SIG-M5 treated with dmso at 0.1 percent for 504 hours (cell line): ENCODE measurements at regions not wholly inside any gene's neighbourhood (a gene's known extent, or its start where the extent isn't known, plus 50 kb on each side); places are given as distances from the start of the nearest gene placed in this dataset.
A peak's percentile ranks its signal among the peaks of the same experiment; 100 is the strongest.

Source experiments
- DNase-seq: peaks from one replicate; lab custom pipeline; 2025; ENCODE audit not compliant: unreplicated experiment; lab: John Stamatoyannopoulos, UW

DNA sequence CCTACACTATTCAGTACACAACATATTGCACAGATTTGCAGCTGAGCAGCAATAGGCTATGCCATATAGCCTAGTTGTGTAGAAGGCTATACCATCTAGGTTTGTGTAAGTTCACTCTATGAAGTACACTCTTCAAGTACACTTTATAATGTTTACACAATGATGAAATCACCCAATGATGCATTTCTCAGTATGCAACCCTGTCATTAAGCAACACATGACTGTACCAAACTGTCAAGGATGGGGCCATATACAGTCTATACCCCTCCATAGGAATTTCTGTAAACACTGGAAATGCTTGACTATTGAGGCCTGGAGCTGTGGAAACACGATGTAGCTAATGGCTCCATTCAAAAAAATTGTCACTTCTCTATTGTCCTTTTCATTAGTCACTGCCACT, 535.4 kb downstream of the EPM2A start:
- peak; percentile 4 for DNase-seq

DNA sequence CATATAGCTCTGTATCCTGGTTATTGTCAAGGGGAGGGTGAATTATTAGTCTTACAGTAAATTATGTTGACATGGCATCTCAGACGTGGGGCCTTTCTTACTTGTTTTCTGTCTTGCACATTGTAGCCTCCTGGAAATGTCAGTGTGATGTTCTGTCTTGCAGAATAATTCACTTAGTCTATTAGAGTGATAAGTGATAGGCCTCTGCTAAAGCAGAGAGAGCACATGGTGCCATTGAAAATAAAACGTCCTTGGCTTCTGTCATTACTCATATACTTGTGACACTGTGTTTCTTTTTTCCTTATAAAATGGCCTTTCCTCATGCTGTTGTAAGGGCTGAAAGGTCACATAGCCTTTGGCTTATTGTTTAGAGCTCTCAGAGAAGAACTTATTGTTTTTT, 531.0 kb downstream of the EPM2A start:
- no peak for DNase-seq

DNA sequence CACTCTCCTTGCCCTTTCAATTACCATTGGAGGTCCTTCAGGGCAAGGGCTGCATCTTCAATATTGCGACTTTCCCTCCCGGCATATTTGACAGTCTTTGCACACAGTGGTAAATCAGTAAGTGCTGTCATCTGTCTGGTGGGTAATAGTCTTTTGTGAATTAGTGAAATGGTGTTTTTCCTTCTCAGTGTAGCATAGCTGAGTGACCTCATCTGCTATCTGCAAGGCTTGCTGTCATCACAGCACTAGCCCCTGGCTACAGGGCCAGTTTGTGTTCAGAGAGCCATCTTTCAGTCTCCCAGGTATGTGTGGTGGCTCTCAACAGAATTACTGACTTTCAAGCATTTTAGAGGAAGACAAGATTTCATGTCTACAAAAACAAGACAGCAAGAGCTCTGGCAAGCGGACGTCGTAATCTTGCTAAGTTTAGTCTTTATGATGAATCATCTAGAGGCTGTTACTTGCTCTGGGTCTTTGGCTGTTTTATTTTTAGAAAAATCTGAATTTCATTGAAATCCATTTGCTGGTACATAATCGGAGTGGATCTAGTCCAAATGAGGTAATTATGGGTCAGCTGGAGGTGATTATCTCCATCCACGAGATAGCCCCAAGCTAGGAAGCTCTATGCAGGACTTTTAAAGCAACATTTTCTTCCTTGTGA, 528.9 kb downstream of the EPM2A start:
- DNase-seq: peak; percentile 29

DNA sequence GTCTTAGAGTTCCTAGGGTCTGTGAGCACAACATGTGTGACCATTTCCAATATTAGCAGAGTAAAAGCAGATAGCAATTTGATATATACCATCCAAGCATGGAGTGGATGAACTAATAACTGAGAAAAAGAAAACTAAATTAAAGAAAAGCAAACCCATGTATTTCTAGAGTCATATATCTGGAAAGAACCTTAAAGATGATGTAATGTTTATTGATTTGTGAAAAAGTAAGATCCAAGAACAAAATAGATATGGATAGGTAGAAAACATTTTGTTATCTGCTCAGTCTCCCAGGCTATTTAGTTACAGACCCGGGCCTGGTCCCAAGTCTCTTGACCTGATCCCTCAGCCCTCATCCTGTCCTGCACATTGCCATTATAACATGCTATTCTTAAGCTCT, 526.8 kb downstream of the EPM2A start:
- DNase-seq: no peak

DNA sequence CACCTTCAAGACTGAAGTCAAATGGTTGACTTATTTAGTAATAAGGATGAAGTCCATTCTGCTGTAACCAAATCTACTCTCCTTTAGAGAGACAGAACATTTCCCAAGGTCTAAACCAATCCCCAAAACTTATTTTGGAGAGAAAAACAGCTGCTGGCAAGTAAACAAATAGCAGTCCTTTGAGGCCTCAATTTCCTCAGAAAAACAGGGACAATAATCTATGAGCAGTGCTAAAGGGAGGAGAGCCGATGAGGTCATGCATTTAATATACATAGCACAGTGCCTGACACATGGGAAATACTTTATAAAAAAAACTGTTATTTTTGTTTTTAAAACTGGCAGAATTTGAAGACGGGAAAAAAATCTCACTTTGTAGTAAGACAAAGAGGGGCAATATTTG, 526.0 kb downstream of the EPM2A start:
- no peak for DNase-seq

DNA sequence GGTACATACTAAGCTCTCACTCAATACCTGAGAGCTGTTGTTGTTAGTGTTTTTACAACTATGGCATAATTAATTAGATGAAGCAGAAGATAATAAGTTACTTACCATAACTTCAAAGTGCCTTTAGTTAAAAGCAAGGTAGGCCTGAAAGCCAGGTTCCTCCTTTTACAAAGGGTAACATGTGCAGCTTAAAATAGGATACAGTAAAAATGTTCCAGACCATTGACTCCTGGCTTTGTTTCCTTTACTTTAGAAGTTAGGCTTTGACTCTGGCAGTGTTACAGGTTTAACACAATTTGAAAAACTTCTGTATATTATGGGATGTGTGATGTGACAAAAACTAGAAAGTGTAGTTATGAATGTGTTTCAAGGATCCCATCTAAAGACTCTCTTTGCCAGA, 522.5 kb downstream of the EPM2A start:
- no peak for DNase-seq

DNA sequence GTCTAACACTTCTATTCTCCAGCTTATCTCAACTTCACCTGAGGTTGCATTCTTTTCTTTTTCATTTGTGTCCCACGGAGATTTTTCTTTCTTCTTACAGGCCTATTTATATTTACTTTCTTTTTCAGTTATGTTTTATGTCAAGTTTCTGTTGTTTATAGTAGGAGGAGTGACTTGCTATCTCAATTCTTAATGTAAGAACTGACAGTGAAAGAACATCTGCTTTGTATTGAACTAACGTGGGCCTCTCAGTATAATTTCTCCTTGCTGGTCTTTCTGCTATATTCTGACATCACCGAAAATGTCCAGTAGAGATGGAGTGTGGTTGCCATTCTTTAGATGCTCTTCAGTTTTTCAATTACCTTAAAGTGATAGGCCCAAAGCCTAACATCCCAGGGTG, 521.7 kb downstream of the EPM2A start:
- no peak for DNase-seq

DNA sequence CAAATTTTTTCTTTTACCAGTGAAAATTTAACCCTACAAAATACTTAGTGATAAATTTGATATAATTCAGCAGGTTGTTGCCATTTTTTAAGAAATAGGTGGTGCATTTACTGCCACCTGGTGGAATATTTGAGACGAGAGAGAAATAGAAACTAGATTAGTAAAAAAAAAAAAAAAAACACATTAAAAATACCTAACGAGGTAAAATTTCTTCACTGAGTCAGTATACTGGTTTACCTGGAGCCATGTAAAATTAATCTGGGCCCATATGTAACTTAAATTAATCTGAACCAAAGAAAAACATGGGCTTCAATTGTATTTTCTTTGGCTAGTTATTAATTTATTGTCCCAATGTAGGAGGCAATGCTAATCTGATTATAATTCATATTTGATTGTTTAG, 520.8 kb downstream of the EPM2A start:
- DNase-seq: peak; percentile 3

DNA sequence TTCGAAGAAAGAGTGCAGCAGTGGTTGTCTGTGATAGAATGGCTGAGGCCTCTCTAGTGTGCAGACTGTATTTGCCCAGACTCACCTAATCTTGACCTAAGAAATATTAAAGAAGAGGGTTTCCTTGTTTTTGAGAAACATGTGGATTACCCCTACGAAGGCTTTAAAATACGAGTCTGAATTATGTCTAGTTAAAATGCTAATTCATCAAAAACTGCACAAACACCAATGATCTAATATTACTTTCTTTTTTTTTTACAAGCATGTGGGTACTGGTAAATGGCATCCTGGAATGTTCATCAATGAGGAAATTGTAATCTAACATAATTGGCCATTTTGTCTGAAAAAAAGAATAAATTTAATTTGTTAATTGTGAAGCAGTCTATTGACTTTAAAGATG, 510.9 kb downstream of the EPM2A start:
- DNase-seq: no peak

DNA sequence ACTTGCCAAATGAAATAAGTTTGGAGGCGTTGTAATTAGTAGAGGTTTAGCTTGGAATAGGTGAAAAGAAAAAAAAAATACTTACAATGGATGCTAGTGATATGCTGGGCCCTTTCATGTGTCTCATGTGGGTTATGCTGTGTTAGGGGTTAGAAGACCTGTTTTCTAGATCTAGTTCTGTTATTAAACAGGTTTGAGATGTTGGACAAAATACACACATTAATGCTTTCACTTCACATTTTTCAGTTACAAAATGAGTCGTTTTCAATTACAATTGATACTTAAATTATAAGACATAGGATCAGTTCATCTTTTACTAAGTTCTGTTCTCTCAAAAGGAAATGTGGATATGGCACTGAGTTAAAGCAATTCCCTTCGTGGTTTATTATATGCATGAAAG, 509.8 kb downstream of the EPM2A start:
- no peak for DNase-seq

DNA sequence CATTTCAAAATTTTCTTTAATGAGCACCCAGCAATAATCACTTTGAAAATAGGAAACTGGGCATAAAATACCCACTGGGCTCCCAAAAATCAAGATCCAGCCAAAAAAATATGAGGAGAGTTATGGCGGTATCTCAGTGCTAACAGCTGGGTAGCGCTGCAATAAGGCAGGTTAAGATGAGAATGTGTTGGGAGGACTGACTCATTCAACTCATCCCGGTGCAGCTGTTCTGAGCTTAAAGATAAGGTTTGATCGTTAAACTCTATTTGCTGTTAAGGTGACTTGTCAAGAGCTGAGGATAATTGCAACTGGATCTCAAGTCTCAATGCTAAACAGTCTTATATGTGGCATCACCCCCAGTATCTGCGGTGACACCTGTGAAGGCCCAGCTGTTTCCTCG, 507.7 kb downstream of the EPM2A start:
- no peak for DNase-seq

DNA sequence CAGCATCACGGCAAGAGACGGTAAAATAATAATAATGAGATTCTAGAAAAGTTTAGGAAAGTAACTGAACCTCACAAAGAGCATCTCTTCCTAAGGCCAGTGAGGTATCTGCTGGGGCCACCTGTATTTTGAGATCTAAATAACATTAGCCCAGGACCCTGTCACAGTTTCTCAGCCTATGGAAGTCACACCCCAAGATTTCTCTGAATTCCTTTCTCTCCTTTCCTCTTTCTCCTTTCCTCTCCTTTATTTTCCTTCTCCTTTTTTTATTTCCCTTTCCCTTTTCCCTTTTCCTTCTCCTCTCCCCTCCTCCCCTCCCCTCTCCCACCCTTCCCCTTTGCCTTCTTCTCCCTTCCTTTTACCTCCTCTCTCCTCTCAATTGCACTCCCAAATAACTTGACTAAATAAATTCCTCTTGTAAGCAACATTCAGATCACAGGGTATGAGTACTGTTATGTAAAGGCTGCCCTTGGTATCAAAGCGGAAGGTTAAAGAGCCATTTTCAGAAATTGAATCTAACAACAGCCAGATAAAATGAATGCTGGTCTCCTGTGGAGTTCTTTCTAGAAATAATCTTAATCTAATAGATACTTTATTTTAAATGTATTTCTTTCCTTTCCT, 506.2 kb downstream of the EPM2A start:
- no peak for DNase-seq

DNA sequence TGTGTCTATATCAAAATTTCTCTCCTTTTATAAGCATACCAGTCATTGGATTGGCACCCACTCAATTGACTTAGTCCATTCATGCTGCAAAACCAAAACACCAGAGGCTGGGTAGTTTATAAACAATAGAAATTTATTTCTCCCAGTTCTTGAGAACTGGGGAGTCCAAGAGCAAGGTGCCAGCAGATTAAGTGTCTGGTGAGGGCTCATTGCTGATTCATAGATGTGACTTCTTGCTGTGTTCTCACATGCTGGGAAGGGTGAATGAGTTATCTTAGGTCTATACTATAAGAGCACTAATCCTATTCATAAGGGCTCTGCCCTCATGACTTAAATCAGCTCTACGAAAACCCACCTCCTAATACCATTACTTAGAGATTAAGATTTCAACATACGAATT, 501.4 kb downstream of the EPM2A start:
- no peak for DNase-seq

DNA sequence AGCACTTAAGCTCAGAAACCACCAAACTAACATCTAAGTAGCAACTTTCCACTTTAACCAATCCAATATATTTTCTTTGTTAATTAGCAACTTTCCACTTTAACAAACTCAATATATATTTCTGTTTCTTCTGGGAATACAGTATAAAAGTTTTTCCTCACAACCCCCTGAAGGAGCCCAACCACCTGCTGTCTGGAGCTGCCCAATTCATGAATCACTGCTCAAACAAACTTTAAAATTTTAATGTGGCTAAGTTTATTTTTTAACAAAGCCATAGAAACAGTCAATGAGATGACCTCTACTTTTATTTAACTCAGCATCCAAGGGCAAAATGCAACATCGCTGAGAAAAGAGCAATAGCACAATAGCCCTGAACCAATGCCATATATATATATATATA, 500.1 kb downstream of the EPM2A start:
- no peak for DNase-seq

DNA sequence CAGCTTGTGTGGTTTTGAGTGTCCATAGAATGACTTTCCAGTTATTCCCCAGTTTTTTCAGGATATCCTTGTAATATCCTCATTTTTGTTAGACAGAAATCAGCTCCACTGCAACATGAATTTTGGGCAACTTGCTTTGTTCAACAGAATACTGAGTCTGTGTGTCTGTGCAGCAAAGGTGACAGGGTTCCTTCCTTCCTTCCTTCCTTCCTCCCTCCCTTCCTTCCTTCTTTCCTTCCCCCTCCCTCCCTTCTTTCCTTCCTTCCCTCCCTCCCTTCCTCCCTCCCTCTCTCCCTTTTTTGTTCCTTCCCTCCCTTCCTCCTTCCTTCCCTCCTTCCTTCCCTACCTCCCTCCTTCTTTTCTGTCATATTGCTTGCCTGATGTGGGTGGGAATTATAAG, 496.5 kb downstream of the EPM2A start:
- no peak for DNase-seq

DNA sequence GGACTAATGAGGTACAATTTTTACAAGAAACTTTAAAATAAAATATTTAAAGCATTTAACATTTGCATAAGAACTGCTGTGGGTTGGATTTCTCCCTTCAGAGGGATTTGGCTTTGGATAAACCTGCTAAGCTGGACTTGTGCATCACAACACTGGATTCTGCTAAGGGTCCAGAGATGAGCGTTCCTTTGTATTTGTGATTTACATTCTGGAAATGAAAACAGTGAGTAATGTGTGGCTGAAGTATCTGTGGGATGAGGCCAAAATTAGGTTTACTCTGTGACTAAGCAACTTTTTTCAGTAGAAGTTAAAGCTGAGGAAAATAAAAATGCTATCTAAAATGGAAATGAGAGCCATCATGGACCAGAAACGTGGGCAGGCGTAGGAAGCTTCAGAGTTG, 494.3 kb downstream of the EPM2A start:
- no peak for DNase-seq

DNA sequence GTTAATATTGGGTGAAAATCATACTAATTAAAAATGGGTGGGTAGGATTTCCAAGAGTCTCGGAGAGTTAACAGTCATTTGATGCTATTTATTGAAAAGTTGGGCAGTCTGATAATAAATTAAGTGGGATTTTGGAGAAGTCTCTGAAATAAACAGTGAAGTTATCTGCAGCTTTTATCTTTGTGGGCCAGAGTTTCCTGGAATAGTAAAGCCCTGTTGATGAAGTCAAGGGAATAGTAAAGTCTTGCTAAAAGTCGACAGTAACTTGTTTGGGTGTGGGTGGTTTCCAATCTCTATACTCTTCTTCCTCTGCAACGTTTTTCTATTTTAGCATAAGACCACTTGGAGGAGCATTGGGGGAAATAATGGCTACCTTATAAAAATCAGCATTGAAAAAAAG, 493.6 kb downstream of the EPM2A start:
- no peak for DNase-seq

DNA sequence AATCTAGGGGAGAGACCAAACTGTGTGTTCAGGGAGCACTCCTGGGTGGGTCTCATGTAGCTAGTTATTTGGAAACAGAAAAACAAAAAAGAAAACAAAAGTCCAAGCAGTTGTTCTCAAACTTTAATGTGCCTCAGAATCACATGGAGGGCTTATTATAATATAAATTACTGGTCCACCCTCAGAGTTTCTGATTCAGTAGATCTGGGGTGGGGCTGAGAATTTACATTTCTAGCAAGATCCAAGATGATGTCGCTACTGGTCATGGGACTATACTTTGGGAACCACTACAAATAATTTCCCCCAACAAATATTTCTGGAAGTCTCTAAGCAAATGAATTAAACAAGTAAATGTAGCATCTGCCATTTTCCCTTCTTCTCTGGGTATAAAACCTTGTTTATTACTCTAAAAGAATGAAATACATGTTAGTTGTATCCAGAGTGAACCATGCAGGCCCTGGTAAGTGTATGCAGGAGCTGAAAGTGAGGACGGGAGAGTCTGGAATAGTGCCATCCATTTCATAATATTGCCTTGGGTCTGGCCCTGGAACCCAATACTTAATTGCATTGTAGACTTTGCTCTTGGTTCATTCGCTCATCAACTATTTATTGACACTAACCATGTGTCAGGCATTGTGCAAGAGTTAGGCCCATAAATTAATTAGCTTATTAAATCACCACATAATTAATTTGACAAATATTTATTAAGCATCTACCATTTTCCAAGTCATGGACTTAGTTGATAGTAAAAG, 490.8 kb downstream of the EPM2A start:
- DNase-seq: no peak

DNA sequence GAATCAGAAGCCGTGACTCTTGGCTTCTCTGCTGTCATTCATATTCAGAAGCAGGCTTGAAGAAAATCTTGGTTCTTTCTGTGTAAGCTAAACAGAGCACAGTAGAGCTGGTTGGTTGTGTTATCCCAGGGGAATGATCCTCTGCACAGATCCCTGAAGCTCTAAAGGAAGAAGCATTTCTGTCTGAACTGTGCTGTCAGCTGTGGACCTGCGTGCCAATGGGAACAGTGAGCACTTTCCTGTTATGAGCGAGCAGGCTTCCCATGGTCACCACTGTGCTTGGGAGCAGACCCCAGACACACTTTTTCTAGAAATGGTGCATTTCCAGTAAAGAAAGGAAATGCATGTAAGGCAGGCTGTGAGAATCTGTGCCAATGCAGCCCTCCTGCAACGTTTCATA, 490.2 kb downstream of the EPM2A start:
- no peak for DNase-seq

DNA sequence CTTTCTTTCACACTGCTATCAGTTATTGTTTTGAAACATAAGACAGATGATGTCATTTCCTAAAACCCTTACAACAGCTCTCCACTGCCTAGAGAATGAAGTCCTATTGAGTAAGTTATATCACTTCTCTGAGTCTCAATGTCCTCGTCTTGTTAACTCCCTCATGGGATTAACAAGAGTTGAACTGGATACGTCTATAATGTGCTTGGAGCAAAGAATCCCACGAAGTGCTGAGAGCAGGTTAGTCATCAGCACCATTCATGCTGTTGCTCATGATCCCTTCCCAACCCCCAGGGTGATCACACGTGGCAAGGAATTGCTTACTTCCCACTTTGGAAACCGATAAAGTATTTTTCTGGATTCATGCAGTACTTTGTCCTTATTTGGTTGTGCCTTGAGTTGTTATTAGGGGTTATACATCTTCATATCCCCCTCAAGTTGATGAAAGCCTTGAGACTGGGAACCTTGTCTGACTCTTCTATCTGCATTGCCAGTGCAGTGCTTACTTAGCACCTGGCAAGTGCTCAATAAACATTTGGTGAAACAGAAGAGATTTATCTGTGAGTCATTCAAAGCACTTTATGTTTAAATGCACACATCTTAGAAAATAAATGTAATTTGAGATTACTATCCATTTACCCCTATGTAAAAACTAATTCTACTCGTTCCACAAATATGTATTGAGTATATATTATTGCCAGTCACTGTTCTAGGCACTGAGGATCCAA, 487.5 kb downstream of the EPM2A start:
- peak; percentile 3 for DNase-seq

DNA sequence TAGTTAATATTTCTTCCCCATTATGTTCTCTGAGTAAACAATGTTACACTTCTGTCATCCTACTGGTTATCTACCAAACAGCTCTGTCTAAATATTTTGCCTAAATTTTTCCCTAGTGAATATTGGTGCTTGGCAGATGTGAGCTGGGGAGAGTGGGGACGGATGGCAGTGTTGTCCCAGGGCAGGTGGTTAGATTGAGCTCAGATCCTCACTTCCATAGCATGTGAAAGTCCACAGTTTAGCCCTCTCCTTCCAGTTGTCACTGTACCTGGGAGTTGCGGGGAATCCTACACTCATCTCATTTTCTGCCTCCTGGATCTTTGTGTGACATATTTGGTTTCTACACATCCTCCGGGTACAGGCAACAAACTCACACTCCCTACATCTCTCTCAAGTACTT, 484.9 kb downstream of the EPM2A start:
- no peak for DNase-seq

DNA sequence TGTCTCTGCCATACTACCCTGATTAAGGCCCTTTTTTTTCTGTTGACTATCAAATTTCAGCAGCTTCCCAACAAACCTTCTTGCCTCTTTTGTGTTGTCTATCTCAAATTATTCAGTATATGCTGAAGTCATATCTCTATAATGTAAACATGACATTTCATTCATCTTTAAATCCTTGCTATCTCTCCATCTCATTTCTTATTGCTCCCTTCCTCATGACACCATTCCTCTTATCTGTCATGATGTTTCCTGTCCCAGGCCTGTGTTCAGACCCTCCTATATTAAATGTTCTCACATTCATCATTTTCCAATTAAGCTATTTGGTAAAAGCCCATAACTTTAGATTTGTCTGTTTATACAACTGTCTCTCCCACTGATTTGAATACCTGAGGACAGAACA, 482.6 kb downstream of the EPM2A start:
- DNase-seq: no peak
